NOMO-1 treated with DMSO at 0.1 percent for 48 hours (cell line): ENCODE measurements at regions not wholly inside any gene's neighbourhood (a gene's known extent, or its start where the extent isn't known, plus 50 kb on each side); places are given as distances from the start of the nearest gene placed in this dataset.

Experiments
- DNase-seq: peaks from one replicate; lab custom pipeline; 2025; ENCODE audit not compliant: unreplicated experiment; lab: John Stamatoyannopoulos, UW

- no peak for DNase-seq
Observed at GRCh38 chr3:118744186-118744585, 290.5 kb downstream of the IGSF11 start.

GRCh38 chr3:118754406-118755252, 280.0 kb downstream of the IGSF11 start:
- no peak for DNase-seq

GRCh38 chr3:118755253-118755801, 279.3 kb downstream of the IGSF11 start:
- DNase-seq = no peak

- DNase-seq = no peak
Observed at GRCh38 chr3:118760585-118761290, 273.9 kb downstream of the IGSF11 start.

- DNase-seq = no peak
Observed at GRCh38 chr3:118761291-118761606, 273.4 kb downstream of the IGSF11 start.

- DNase-seq = no peak
Observed at GRCh38 chr3:118765636-118766305, 268.9 kb downstream of the IGSF11 start.

- no peak for DNase-seq
Observed at GRCh38 chr3:118766306-118766669, 268.4 kb downstream of the IGSF11 start.

- no peak for DNase-seq
Observed at GRCh38 chr3:118772036-118772435, 262.6 kb downstream of the IGSF11 start.

GRCh38 chr3:118772547-118773011, 262.1 kb downstream of the IGSF11 start:
- peak; percentile 74 for DNase-seq

- no peak for DNase-seq
Observed at GRCh38 chr3:118775021-118775420, 259.6 kb downstream of the IGSF11 start.

GRCh38 chr3:118778201-118778600, 256.4 kb downstream of the IGSF11 start:
- DNase-seq = no peak

GRCh38 chr3:118781232-118781631, 253.4 kb downstream of the IGSF11 start:
- DNase-seq = no peak

- DNase-seq = no peak
Observed at GRCh38 chr3:118781839-118782238, 252.8 kb downstream of the IGSF11 start.

- DNase-seq = no peak
Observed at GRCh38 chr3:118782755-118783202, 251.9 kb downstream of the IGSF11 start.

- DNase-seq = no peak
Observed at GRCh38 chr3:118785415-118785814, 249.2 kb downstream of the IGSF11 start.

GRCh38 chr3:118791246-118791645, 243.4 kb downstream of the IGSF11 start:
- no peak for DNase-seq

GRCh38 chr3:118792191-118792590, 242.5 kb downstream of the IGSF11 start:
- no peak for DNase-seq

- no peak for DNase-seq
Observed at GRCh38 chr3:118793176-118793575, 241.5 kb downstream of the IGSF11 start.

- DNase-seq = no peak
Observed at GRCh38 chr3:118799303-118799702, 235.3 kb downstream of the IGSF11 start.

GRCh38 chr3:118801899-118802298, 232.7 kb downstream of the IGSF11 start:
- no peak for DNase-seq

GRCh38 chr3:118802325-118803095, 232.1 kb downstream of the IGSF11 start:
- DNase-seq = no peak
